ENCODE measurements at regions not wholly inside any gene's neighbourhood (a gene's known extent, or its start where the extent isn't known, plus 50 kb on each side); places are given as distances from the start of the nearest gene placed in this dataset.

- Histone ChIP-seq H3K36me3 (ENCODE audit: control insufficient read depth, insufficient read depth, low read length) (no peaks in the 10 kb centered on the region), H3K27me3 (replicated peaks; ENCODE audit: control insufficient read depth, insufficient read depth, low read length) (no peaks in the 10 kb centered on the region), H3K4me3 (replicated peaks; ENCODE audit: low read depth, low read length) (no peak overlapping the region)
- TF ChIP-seq CTCF (IDR thresholded peaks at IDR 0.05; ENCODE audit: insufficient read depth, low read length, poor library complexity, severe bottlenecking): no peak
- no peak for DNase-seq (ENCODE audit: extremely low read depth, insufficient read length)
Observed at GRCh38 chr2:7289697-7290096, 372.5 kb downstream of the RNF144A start.

GRCh38 chr2:7292154-7292691 is 375.0 kb downstream of the RNF144A start:
- H3K36me3 ChIP-seq (ENCODE audit: control insufficient read depth, insufficient read depth, low read length): no peaks in the 10 kb centered on the region
- no peaks in the 10 kb centered on the region for H3K27me3 ChIP-seq (replicated peaks; ENCODE audit: control insufficient read depth, insufficient read depth, low read length)
- TF ChIP-seq CTCF (IDR thresholded peaks at IDR 0.05; ENCODE audit: insufficient read depth, low read length, poor library complexity, severe bottlenecking): no peak
- no peak overlapping the region for H3K4me3 ChIP-seq (replicated peaks; ENCODE audit: low read depth, low read length)
- no peak for DNase-seq (ENCODE audit: extremely low read depth, insufficient read length)

- no peak for TF ChIP-seq CTCF (IDR thresholded peaks at IDR 0.05; ENCODE audit: insufficient read depth, low read length, poor library complexity, severe bottlenecking)
- no peak for DNase-seq (ENCODE audit: extremely low read depth, insufficient read length)
- H3K27me3 ChIP-seq (replicated peaks; ENCODE audit: control insufficient read depth, insufficient read depth, low read length): no peaks in the 10 kb centered on the region
- no peaks in the 10 kb centered on the region for H3K36me3 ChIP-seq (ENCODE audit: control insufficient read depth, insufficient read depth, low read length)
- H3K4me3 ChIP-seq (replicated peaks; ENCODE audit: low read depth, low read length): no peak overlapping the region
Observed at GRCh38 chr2:7309582-7309981, 392.4 kb downstream of the RNF144A start.

GRCh38 chr2:7324706-7325105 is 407.5 kb downstream of the RNF144A start:
- no peaks in the 10 kb centered on the region for H3K27me3 ChIP-seq (replicated peaks; ENCODE audit: control insufficient read depth, insufficient read depth, low read length)
- H3K36me3 ChIP-seq (ENCODE audit: control insufficient read depth, insufficient read depth, low read length): no peaks in the 10 kb centered on the region
- TF ChIP-seq CTCF (IDR thresholded peaks at IDR 0.05; ENCODE audit: insufficient read depth, low read length, poor library complexity, severe bottlenecking): no peak
- DNase-seq (ENCODE audit: extremely low read depth, insufficient read length): no peak
- H3K4me3 ChIP-seq (replicated peaks; ENCODE audit: low read depth, low read length): no peak overlapping the region

GRCh38 chr2:7325186-7325585 is 408.0 kb downstream of the RNF144A start:
- H3K27me3 ChIP-seq (replicated peaks; ENCODE audit: control insufficient read depth, insufficient read depth, low read length): no peaks in the 10 kb centered on the region
- DNase-seq (ENCODE audit: extremely low read depth, insufficient read length): no peak
- H3K36me3 ChIP-seq (ENCODE audit: control insufficient read depth, insufficient read depth, low read length): no peaks in the 10 kb centered on the region
- H3K4me3 ChIP-seq (replicated peaks; ENCODE audit: low read depth, low read length): no peak overlapping the region
- no peak for TF ChIP-seq CTCF (IDR thresholded peaks at IDR 0.05; ENCODE audit: insufficient read depth, low read length, poor library complexity, severe bottlenecking)

GRCh38 chr2:7329465-7329864 is 412.3 kb downstream of the RNF144A start:
- H3K27me3 ChIP-seq (replicated peaks; ENCODE audit: control insufficient read depth, insufficient read depth, low read length): no peaks in the 10 kb centered on the region
- no peak for DNase-seq (ENCODE audit: extremely low read depth, insufficient read length)
- TF ChIP-seq CTCF (IDR thresholded peaks at IDR 0.05; ENCODE audit: insufficient read depth, low read length, poor library complexity, severe bottlenecking): no peak
- H3K4me3 ChIP-seq (replicated peaks; ENCODE audit: low read depth, low read length): no peak overlapping the region
- no peaks in the 10 kb centered on the region for H3K36me3 ChIP-seq (ENCODE audit: control insufficient read depth, insufficient read depth, low read length)
